Glomerular endothelial cell (primary cell): ENCODE measurements at regions not wholly inside any gene's neighbourhood (a gene's known extent, or its start where the extent isn't known, plus 50 kb on each side); places are given as distances from the start of the nearest gene placed in this dataset.
"Not testable (repeated sequence)": the region's sequence is repeated elsewhere in the genome, so short reads cannot be mapped to it uniquely, and the experiment has no call there.

Source experiments
- DNase-seq: peaks from one replicate; pipeline ENCODE4 v3.0.0-alpha.2; 2011; ENCODE audit warnings: low read depth, low spot score; ENCODE audit errors: extremely low read depth

DNA sequence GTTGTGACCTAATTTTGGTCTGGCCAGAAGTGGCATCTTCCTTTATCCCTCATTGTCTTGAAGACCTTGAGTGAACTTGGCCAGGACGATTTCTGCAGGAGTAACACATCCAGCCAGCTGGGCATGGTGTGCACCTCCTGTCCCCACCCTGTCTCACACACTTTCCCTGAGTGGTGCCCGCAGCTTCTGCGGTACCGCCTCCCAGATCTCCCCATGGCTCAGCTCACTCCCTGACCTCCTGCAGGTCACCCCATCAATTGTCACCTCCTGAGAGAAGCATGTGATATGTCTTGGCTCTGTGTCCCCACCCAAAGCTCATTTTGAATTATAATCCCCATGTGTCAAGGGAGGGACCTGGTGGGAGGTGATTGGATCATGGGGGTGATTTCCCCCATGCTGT lies 50.2 kb upstream of the TP53I11 start:
- no peak for DNase-seq

DNA sequence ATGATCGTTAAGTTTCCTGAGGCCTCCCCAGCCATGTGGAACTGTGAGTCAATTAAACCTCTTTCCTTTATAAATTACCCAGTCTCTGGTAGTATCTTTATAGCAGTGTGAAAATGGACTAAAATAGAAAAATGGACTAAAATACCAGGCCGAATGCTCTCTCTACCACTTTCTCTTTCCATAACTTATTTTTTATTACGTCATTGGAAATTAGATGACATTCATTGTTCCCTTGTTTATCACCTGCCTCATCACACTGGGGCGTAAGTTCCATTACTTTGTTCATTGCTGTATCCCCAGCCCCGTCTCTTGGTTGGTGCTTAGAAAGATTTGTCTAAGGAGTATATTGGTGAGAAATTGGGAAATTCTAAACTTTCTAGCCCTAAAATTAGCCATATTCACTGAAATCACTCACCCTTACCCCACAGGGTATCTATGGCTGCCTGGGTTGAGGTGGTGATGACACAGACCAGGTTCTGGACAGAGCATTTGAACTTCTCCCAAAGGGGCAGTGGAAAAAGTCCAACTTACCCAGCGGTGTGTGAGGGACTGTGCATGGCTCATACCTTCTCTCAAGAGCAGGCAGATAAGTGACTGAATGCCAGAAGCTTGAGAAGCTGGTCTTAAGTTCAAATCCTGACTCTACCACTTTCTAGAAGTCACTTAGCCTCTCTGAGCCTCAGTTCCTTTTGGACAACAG lies 50.9 kb upstream of the TP53I11 start:
- DNase-seq, result no peak

DNA sequence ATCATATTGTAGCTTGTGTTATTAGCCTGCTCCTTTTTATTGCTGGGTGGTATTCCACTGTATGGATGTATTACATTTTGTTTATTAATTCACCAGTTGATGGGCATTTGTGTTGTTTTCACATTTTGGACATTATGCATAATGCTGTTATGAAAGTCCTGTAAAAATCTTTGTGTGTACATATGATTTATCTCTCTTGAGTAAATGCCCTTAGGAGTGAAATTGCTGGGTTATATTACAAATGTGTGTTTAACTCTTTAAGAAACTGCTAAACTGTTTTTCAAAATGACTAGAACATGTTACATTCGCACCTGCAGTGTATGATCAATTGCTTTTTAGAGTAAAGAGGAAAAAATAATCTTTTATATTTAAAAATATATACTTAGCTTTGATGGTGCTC lies 54.4 kb upstream of the TP53I11 start:
- DNase-seq, result no peak

DNA sequence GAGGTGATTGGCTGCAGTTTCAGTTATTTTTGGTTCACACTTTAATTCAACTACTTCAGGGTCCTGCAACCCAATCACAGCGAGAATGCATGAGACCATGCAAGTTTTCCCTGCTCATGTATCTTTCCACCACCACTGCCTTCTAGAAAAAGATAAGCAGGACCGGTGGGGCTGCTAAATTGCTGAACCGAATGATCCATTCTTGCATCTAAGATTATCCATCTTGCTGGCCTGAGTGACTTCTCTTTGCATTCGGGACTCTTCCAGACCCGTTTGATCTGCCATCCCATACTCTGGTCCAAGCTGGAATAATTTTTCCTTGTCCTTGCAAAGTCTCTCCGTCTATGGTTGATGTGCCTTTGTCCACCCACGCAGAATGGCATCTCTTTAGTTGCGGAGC lies 56.3 kb upstream of the TP53I11 start:
- no peak for DNase-seq

DNA sequence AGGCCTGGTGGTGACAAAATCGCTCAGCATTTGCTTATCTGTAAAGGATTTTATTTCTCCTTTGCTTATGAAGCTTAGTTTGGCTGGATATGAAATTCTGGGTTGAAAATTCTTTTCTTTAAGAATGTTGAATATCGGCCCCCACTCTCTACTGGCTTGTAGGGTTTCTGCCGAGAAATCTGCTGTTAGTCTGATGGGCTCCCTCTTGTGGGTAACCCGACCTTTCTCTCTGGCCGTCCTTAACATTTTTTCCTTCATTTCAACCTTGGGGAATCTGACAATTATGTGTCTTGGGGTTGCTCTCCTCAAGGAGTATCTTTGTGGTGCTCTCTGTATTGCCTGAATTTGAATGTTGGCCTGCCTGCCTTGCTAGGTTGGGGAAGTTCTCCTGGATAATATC lies 65.3 kb upstream of the TP53I11 start:
- not testable (repeated sequence) for DNase-seq

DNA sequence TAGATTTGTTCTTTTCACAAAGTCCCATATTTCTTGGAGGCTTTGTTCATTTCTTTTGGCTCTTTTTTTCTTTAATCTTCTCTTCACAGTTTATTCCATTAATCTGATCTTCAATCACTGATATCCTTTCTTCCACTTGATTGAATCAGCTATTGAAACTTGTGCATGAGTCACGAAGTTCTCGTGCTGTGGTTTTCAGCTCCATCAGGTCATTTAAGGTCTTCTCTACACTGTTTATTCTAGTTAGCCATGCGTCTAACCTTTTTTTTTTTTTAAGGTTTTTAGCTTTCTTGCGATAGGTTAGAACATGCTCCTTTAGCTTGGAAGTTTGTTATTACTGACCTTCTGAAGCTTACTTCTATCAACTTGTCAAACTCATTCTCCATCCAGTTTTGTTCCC lies 65.8 kb upstream of the TP53I11 start:
- DNase-seq, result not testable (repeated sequence)

DNA sequence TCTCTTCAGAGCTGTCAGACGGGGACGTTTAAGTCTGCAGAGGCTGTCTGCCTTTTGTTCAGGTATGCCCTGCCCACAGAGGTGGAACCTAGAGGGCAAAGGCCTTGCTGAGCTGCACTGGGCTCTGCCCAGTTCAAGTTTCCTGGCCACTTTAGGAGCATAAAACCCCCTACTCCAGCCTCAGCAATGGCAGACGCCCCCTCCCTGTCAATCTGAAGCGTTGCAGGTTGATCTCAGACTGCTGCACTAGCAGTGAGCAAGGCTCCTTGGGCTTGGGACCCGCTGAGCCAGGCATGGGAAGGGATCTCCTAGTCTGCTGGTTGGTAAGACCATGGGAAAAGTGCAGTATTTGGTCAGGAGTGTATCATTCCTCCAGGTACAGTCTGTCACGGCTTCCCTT lies 66.6 kb upstream of the TP53I11 start:
- DNase-seq, result no peak

DNA sequence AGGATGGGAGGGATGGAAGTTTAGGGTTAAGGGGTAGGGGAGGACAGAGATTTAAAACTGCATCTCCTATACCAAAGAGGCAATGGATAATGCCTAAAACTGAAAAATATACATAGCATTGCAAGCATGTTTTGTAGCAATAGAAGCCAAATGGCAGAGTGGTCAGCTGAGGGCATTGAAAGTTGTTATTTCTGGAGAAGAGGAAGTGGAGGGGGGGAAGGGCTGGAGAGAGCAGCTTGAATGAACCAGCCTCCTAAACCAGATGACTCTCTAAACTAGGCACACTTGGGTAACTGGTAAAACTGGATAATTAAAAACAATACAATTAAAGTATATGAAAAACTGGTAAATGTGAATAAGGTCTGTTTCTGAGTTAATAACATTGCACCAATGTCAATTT lies 70.3 kb upstream of the TP53I11 start:
- DNase-seq, result no peak

DNA sequence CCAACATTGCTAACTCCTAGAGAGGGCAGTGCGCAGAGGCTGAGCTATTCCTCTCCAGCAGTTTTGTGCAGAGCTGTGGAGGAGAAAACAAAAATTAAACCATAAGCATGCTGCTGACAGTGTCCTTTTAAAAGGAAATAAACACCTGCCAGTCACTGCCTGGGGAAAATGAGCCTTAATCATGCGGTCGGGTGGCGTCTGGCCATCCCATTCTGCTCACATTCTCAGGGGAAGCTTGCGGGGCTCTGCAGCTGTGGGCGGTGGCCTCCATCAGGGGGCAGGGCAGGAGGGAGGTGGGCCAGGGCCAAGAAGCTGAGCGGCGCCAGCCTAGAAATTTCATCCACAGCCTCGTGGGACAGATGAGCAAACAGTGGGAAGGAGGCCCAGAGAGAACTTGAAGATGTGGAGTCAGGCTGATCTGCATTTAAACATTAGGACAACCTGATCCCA lies 71.0 kb upstream of the TP53I11 start:
- DNase-seq, result no peak

DNA sequence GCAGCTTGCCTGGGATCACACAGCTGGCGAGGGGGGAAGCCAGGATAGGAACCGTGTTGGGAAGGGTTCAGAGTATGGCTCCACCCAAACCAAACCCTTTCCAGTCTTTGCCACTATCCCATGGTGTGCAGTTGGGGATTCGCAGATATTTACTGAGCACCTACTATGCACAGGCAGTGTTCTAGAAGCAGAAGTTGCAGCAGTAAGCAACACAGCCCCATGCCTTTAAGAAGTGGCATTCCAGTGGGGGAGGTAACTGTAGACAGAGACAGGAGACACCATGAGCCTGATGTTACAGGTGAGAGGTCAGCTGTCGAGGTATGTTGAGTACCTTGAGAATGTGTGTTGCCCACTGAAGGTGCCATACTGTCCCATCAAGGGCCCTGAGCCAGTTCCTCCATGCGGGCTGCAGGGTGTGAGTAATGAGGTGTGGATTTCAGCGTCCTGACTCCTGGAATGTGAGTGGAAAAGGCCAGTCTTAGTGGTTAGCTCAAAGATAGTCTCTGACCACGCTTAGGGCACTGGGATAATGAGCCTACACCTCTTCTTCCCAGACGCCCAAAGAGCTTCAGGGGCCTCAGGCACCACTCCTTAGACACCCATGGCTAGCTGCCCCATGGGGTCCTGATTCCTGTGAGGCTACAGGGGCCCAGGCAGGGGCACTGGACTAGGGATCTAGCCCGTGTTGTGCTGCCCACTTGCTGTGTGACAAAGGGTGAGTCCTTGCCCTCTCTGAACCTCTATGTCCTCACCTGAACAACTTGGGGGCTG lies 71.8 kb upstream of the TP53I11 start:
- no peak for DNase-seq

DNA sequence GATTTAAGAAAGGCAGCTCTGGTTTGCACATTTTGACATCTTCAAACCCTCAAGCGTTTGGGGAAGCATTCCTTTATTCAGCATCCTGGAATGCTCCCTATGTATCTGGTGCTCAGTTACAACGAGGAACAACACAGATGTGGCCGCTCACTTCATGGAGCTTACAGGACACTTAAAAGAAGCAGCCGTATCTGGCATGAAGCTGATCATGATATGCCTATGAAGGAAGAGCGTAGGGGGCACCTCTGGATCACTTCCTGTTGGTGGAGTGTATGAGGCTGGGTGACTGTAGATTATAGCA lies 72.3 kb upstream of the TP53I11 start:
- no peak for DNase-seq

DNA sequence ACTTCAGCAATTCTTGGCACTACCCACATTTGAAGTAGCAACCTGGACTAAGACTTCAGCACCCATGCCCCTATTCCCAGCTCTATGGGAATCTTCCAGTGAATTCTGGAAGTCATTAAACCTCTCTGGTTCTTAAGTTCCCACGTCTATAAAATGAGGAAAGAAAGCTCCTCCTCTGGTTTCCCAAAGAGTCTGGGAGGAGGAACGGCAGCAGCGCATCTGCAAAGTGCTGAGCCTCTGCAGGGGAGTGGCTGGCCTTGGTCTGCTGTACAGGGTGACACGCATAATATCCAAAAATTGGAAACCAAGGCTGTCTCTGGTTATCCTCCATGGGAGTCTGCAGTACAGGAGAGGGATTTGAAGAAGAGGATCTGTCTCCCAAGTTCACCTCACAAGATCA lies 73.6 kb upstream of the TP53I11 start:
- DNase-seq, result no peak

DNA sequence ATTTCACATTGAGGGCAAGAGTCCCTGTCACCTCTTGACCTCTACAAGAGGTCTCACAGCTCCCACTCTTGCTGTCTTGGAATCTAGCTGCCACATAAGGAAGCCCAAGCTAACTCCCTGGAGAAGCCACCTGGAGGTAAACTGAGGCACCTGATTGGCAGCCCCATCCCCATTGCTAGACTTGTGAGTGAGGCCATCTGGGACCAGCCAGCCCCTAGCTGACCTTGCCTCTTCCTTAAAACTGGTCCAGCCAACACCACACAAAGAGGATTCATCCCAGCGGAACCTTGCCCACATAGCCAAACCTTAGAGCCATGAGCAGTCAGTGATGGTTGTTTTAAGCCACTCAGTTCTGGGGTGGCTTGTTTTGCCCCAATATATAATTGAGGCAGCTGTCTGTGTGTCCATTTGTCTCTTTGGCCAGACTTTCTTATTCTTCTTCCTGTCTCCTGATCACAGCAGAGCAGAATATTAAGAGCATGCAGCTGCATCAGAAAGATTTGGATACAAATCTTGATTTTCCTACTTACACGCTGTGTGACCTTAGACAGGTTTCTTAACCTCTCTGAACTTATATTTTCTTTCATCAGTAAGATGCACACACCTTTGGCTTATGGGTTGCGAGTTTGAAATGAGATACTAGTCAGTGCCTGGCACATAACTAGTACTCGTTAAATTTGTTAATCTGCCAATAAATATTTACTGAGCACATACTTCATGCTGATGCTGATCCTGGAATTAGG lies 74.3 kb upstream of the TP53I11 start:
- DNase-seq, result no peak

DNA sequence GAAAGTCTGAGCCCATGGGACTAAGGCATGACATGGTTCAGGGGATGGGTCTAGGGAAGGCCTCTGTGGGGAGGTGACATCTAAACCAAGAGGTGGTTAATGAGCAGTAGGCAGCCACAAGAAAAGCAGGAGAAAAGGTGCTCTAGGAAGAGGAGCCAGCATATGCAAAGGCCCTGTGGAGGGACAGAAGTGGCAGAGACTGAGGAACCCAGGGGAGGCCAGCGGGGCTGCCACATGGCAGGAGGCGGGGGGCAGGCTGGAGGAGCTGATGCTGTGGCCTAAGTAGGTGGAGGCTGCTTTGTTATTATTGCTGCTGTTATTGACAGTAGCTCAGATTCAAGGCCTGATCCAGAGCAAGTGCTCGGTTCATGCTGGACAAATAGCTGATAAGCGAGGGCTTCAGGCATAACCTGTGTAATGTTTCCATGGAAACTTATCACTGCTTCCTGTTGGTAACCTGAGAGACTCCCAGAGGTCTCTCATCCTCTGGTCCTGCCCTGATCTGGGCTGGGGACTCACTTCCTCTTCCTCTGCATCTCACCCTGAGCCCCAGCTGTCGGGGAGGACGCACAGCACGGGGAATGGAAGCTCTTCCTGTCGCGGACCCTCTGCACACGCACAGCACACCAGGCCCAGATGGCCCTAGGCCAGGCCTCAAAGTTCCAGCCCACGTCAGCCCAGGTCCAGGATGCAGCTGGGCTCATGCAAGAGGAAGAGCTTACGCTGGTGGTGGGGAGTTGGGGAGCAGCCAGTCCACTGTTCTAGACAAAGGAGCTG lies 75.2 kb upstream of the TP53I11 start:
- DNase-seq, result peak; percentile 87

DNA sequence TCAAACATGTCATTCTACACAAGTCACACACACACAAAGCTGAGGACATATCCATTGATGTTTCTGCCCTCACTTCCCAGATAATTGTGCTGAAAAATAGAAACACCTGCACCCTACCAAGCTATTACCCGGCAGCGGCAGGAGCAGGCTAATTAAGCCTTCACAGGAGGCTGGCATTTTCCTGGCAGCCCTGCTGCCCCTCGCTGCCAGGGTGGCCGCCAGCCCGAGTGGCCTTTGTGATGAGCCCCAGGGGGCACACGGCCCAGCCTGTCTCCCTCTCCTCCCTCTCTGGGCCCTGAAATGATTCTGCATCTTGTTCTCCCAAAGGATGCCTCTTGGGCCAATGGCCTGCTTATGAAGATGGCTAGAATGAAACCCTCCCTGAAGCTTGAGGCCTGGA lies 76.2 kb upstream of the TP53I11 start:
- no peak for DNase-seq

DNA sequence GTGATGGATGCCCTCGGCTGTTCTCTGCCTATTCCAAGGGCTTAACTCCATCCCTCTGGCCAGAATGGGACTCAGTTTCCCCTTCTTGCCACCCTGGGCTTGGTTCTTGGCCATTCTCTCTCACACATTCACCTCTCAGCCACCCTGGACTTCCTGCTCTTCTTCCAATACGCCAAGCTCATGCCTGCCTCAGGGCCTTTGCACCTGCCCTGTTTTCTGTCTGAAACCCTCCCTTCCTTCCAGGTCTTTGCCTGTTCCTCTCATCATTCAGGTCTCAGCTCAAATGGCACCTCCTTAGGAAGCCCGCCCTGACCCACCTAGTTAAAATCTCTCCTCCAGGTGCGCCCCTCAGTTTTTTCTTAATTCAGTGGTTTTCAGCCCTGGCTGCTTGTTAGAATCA lies 76.6 kb upstream of the TP53I11 start:
- DNase-seq, result no peak

DNA sequence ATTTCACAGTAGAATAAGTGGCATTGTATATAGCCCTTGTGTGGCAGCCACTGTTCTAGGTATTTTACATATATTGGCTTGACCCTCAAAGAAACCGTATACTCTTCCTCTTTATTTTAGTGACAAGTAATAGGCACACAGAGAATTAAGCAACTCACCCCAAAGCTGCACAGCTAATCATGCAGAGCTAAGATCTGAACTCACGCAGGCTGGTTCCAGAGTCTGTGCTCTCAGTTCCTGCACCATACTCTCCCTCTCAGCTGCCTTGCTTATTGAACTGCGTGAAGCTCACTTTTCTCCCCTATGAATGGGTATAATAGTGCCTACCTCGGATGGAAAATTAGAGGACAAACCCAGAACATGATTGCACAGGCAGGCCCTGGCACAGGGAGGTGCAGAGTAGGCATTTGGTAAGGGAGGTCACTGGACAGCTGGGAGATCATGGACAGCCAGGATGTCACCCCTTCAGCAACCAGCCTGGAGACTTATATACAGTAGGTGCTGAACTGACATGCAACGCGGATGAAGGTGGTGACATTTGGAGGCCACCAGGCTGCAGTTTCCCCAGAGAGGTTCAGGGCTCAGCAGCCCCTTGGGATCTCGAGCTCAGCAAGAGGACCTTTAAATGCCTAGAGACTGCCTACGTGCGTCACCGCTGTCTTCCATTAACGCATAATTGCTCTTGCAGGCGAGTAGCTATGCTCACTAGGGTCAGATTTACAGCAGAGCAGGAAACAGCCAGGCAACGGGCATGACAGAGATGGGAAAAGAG lies 78.4 kb upstream of the TP53I11 start:
- DNase-seq, result no peak

DNA sequence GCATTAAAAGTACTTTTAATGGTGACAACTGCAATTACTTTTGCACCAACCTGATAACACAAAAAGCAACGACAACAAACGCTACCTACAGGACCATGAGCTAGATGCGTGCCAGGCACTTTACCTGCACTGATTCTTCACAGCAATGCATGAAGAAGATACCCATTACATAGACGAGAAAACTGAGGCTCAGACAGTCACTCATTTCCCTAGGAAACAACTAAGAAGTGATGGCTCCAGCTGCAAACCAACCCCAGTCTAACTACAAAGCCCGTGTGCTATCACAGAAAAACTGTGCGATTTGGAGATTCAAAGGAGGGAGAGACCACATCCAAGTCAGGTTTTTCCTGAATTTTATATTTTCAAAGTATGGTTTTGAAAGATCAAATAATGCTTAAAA lies 80.1 kb upstream of the TP53I11 start:
- no peak for DNase-seq

DNA sequence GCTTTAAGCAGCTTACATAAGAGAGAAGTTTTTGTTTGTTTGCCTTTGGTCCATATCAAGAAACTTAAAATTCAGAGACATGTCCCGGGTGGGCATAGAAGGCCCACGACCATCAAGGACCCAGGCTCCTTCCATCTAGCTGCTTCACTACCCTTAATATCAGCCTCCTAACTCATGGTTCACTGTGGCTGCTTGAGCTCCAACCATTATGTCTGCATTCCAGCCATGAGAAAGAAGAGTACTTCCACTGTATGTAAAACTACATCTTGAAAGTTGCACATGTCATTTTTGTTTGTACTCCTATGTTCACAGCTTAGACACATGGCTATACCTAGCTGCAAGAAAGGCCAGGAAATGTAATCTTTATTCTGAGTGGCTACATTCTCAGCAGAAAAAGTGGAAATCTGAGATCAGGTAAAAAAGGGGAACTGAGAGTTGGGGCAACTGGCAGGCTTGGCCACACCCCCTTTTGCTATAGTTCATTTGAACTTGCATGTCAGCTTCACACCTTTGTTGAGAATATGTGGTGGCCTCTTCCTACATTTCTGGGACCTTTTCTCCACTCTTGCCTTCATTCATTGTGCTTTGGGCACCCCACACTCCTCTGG lies 81.3 kb upstream of the TP53I11 start:
- DNase-seq, result no peak

DNA sequence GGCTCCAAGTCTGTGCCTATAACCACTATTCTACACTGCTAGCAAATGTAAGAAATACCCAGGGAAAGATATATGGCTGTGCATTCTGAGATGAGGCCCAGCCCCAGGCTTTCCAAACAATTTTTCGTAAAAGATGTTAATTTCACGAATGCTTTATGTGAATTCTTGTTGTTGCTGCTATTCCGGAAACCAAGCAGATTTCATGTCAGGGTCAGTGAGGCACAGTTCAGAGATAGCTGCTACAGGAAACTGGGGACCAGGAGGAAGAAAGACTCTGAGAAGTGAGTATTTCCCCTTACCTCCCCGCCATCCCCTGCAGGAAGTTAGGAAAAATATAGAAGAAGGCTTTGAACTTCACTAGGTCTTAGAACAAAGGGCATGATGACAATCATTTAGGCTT lies 84.7 kb upstream of the TP53I11 start:
- no peak for DNase-seq
